HEK293T (cell line): ENCODE measurements at regions not wholly inside any gene's neighbourhood (a gene's known extent, or its start where the extent isn't known, plus 50 kb on each side); places are given as distances from the start of the nearest gene placed in this dataset.

Experiments
- ARNT ChIP-seq: fragments of 450-650 bp; IDR thresholded peaks from 2 replicates; pipeline ENCODE4 v1.6.1; 2017; ENCODE audit warnings: mild to moderate bottlenecking
- BHLHE40 ChIP-seq: fragments of 450-650 bp; IDR thresholded peaks from 2 replicates; pipeline ENCODE4 v1.6.1; 2016; ENCODE audit warnings: mild to moderate bottlenecking, moderate library complexity, borderline replicate concordance
- FOXK2 ChIP-seq: fragments of 450-650 bp; IDR thresholded peaks from 2 replicates; pipeline ENCODE4 v1.6.1; 2016; ENCODE audit warnings: mild to moderate bottlenecking
- FOXM1 ChIP-seq: fragments of 450-650 bp; IDR thresholded peaks from 2 replicates; pipeline ENCODE4 v1.6.1; 2017; ENCODE audit warnings: mild to moderate bottlenecking, borderline replicate concordance
- HDGF ChIP-seq: fragments of 450-650 bp; IDR thresholded peaks from 2 replicates; pipeline ENCODE4 v1.6.1; 2017; ENCODE audit warnings: antibody characterized with exemption, borderline replicate concordance
- L3MBTL2 ChIP-seq: fragments of 450-650 bp; conservative IDR thresholded peaks from 2 replicates; pipeline ENCODE4 v1.6.1; 2016; ENCODE audit warnings: mild to moderate bottlenecking
- NFRKB ChIP-seq: fragments of 450-650 bp; IDR thresholded peaks from 2 replicates; pipeline ENCODE4 v1.6.1; 2016; ENCODE audit warnings: mild to moderate bottlenecking, moderate library complexity
- SP1 ChIP-seq: fragments of 450-650 bp; IDR thresholded peaks from 2 replicates; pipeline ENCODE4 v1.6.1; 2017
- SUZ12 ChIP-seq: fragments of 450-650 bp; IDR thresholded peaks from 2 replicates; pipeline ENCODE4 v1.6.1; 2016; ENCODE audit warnings: mild to moderate bottlenecking
- TARDBP ChIP-seq: fragments of 450-650 bp; IDR thresholded peaks from 2 replicates; pipeline ENCODE4 v1.6.1; 2016
- ZNF384 ChIP-seq: fragments of 450-650 bp; IDR thresholded peaks from 2 replicates; pipeline ENCODE4 v1.6.1; 2016
- TF ChIP-seq, protein P1 (sequence below): fragments of 450-650 bp; IDR thresholded peaks from 2 replicates; pipeline ENCODE4 v1.6.1; 2016

DNA sequence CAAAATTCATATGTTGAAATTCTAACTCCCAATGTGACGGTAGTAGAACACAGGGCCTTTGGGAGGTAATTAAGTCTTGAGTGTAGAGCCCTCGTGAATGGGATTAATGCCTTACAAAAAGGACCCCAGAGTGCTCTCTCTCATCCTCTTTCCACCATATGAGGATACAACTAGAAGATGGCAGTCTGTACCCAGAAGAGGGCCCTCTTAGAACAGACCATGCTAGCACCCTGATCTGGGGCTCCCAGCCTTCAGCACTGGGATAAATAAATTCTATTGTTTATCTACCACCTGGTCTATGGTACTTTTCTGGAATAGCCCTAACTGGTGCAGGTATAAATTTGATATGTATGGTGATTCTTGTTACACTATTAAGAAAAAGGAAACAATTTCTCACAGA is 332.3 kb downstream of the BRINP1 start:
- TF ChIP-seq L3MBTL2 (no peak), TARDBP (no peak), ARNT (no peak), SP1 (no peak), FOXM1 (no peak), BHLHE40 (no peak), ZNF384 (no peak), FOXK2 (no peak), SUZ12 (no peak), NFRKB (no peak), HDGF (no peak)
- TF ChIP-seq, protein P1, sequence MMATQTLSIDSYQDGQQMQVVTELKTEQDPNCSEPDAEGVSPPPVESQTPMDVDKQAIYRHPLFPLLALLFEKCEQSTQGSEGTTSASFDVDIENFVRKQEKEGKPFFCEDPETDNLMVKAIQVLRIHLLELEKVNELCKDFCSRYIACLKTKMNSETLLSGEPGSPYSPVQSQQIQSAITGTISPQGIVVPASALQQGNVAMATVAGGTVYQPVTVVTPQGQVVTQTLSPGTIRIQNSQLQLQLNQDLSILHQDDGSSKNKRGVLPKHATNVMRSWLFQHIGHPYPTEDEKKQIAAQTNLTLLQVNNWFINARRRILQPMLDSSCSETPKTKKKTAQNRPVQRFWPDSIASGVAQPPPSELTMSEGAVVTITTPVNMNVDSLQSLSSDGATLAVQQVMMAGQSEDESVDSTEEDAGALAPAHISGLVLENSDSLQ, result no peak
